ENCODE measurements at regions not wholly inside any gene's neighbourhood (a gene's known extent, or its start where the extent isn't known, plus 50 kb on each side); places are given as distances from the start of the nearest gene placed in this dataset.
"Not testable (repeated sequence)": the region's sequence is repeated elsewhere in the genome, so short reads cannot be mapped to it uniquely, and the experiment has no call there.

GRCh38 chr4:131337936-131338335 lies 1811.2 kb upstream of the PCDH10 start:
- no peak for DNase-seq (ENCODE audit: low spot score)

- no peak for DNase-seq (ENCODE audit: low spot score)
These were observed 1810.0 kb upstream of the PCDH10 start for GRCh38 chr4:131339137-131339536.

- DNase-seq (ENCODE audit: low spot score), result no peak
These were observed 1804.3 kb upstream of the PCDH10 start for GRCh38 chr4:131344761-131345160.

GRCh38 chr4:131347816-131348215 lies 1801.3 kb upstream of the PCDH10 start:
- DNase-seq (ENCODE audit: low spot score), result no peak

- no peak for DNase-seq (ENCODE audit: low spot score)
These were observed 1800.8 kb upstream of the PCDH10 start for GRCh38 chr4:131348263-131348662.

GRCh38 chr4:131352371-131352770 lies 1796.7 kb upstream of the PCDH10 start:
- not testable (repeated sequence) for DNase-seq (ENCODE audit: low spot score)

GRCh38 chr4:131366714-131367113 lies 1782.4 kb upstream of the PCDH10 start:
- DNase-seq (ENCODE audit: low spot score), result no peak

GRCh38 chr4:131367441-131367840 lies 1781.7 kb upstream of the PCDH10 start:
- no peak for DNase-seq (ENCODE audit: low spot score)

- no peak for DNase-seq (ENCODE audit: low spot score)
These were observed 1778.2 kb upstream of the PCDH10 start for GRCh38 chr4:131370846-131371245.

GRCh38 chr4:131381055-131381454 lies 1768.0 kb upstream of the PCDH10 start:
- no peak for DNase-seq (ENCODE audit: low spot score)

GRCh38 chr4:131382839-131383238 lies 1766.3 kb upstream of the PCDH10 start:
- DNase-seq (ENCODE audit: low spot score), result no peak

GRCh38 chr4:131388277-131388676 lies 1760.8 kb upstream of the PCDH10 start:
- DNase-seq (ENCODE audit: low spot score), result no peak

- no peak for DNase-seq (ENCODE audit: low spot score)
These were observed 1741.0 kb upstream of the PCDH10 start for GRCh38 chr4:131408102-131408501.

- DNase-seq (ENCODE audit: low spot score), result no peak
These were observed 1737.7 kb upstream of the PCDH10 start for GRCh38 chr4:131411393-131411792.

GRCh38 chr4:131419147-131419546 lies 1729.9 kb upstream of the PCDH10 start:
- DNase-seq (ENCODE audit: low spot score), result no peak

- no peak for DNase-seq (ENCODE audit: low spot score)
These were observed 1722.9 kb upstream of the PCDH10 start for GRCh38 chr4:131426023-131426758.

- DNase-seq (ENCODE audit: low spot score), result no peak
These were observed 1722.1 kb upstream of the PCDH10 start for GRCh38 chr4:131427000-131427399.

GRCh38 chr4:131430302-131430701 lies 1718.8 kb upstream of the PCDH10 start:
- no peak for DNase-seq (ENCODE audit: low spot score)

GRCh38 chr4:131441004-131441688 lies 1707.9 kb upstream of the PCDH10 start:
- DNase-seq (ENCODE audit: low spot score), result no peak

GRCh38 chr4:131447883-131448282 lies 1701.2 kb upstream of the PCDH10 start:
- no peak for DNase-seq (ENCODE audit: low spot score)

GRCh38 chr4:131450572-131451209 lies 1698.4 kb upstream of the PCDH10 start:
- no peak for DNase-seq (ENCODE audit: low spot score)

- no peak for DNase-seq (ENCODE audit: low spot score)
These were observed 1689.5 kb upstream of the PCDH10 start for GRCh38 chr4:131459430-131460101.

- DNase-seq (ENCODE audit: low spot score), result no peak
These were observed 1678.7 kb upstream of the PCDH10 start for GRCh38 chr4:131470360-131470759.
